Gastrocnemius medialis (tissue), 4 donors: ENCODE measurements at regions not wholly inside any gene's neighbourhood (a gene's known extent, or its start where the extent isn't known, plus 50 kb on each side); places are given as distances from the start of the nearest gene placed in this dataset.
A peak's percentile ranks its signal among the peaks of the same experiment; 100 is the strongest.

Experiments
- ATAC-seq, 2 donors: fragments of 150-250 bp; one replicate each; pipeline ENCODE4 v1.9.1; 2016
- DNase-seq, 2 donors: peaks; one replicate each; pipeline ENCODE4 v3.0.0-alpha.2; 2019
- H3K27ac ChIP-seq, 4 donors: fragments of 200-600 bp; sonication (generic); 1 replicate in 1 of 4; 2 replicates in 3 of 4; pipeline ENCODE4 v1.5.1; 2016 to 2018; ENCODE audit warnings: mild to moderate bottlenecking in 2 of 4, moderate library complexity in 1 of 4
- H3K27me3 ChIP-seq, 3 donors: fragments of 200-600 bp; sonication (generic) in 2 of 3; 1 replicate in 1 of 3; 2 replicates in 2 of 3; pipeline versions ENCODE4 v1.5.1 to v1.6.0; 2016 to 2019; ENCODE audit warnings: mild to moderate bottlenecking in 1 of 3, moderate library complexity in 1 of 3
- H3K36me3 ChIP-seq, 2 donors: fragments of 200-600 bp; sonication (generic) in 1 of 2; one replicate each; pipeline ENCODE4 v1.5.1; 2017 to 2018
- H3K4me1 ChIP-seq, 2 donors: fragments of 200-600 bp; sonication (generic) in 1 of 2; one replicate each; pipeline ENCODE4 v1.5.1; 2016 to 2017; ENCODE audit warnings: mild to moderate bottlenecking in 2 of 2
- H3K4me3 ChIP-seq, 4 donors: fragments of 200-600 bp; sonication (generic) in 3 of 4; 1 replicate in 1 of 4; 2 replicates in 3 of 4; pipeline ENCODE4 v1.5.1; 2016 to 2019; ENCODE audit warnings: mild to moderate bottlenecking in 2 of 4
- H3K9me3 ChIP-seq, 3 donors: fragments of 200-600 bp; sonication (generic) in 2 of 3; 1 replicate in 1 of 3; 2 replicates in 2 of 3; pipeline ENCODE4 v1.5.1; 2016 to 2019
- CTCF ChIP-seq, 5 experiments: fragments of 450-650 bp in 3 of 5; fragments of 200-600 bp in 2 of 5; sonication (generic) in 2 of 5; IDR thresholded peaks in 4 of 5; conservative IDR thresholded peaks in 1 of 5; 1 replicate in 4 of 5; 2 replicates in 1 of 5; pipeline ENCODE4 v1.5.1; 2016 to 2019; ENCODE audit warnings: antibody characterized with exemption in 5 of 5, mild to moderate bottlenecking in 3 of 5, moderate library complexity in 3 of 5
- POLR2A ChIP-seq, 2 donors: fragments of 450-650 bp; IDR thresholded peaks; one replicate each; pipeline ENCODE4 v1.6.1; 2017; ENCODE audit warnings: antibody characterized with exemption in 2 of 2, mild to moderate bottlenecking in 2 of 2, moderate library complexity in 2 of 2
- in situ Hi-C, 4 donors: fragments of 200-750 bp; cut with MboI; loops; one replicate each; pipeline versions ENCODE4 v1.15.0 to v1.8.0; 2017; ENCODE audit warnings: low sequenced_read_pairs in 4 of 4
- intact Hi-C: fragments of 100-400 bp; cut with DNase I; formaldehyde crosslinking; loops from one replicate; pipeline ENCODE4 v1.15.1; 2023; ENCODE audit warnings: low total_unique reads

- ATAC-seq (peak; percentile 89 to 90), DNase-seq (peak in 1 of 2 donors; percentile 22)
- Histone ChIP-seq H3K4me3 (no peak overlapping the region), H3K9me3 (no peaks in the 10 kb centered on the region), H3K27ac (no peak overlapping the region), H3K4me1 (no peaks in the 10 kb centered on the region), H3K36me3 (no peaks in the 10 kb centered on the region), H3K27me3 (no peaks in the 10 kb centered on the region)
- intact Hi-C loops, result loop anchor here (1.0 to 5.0 kb wide), 2 partner anchors 95 to 152 kb away; no protein-coding TSS in a partner anchor
- in situ Hi-C loops, result no loop called here
- TF ChIP-seq POLR2A (IDR thresholded peaks at IDR 0.05) (no peak), CTCF (IDR thresholded peaks at IDR 0.05 in 4 of 5, conservative IDR thresholded peaks at IDR 0.05 in 1 of 5) (peak; percentile 10 to 44 (median 34))
Measured at GRCh38 chr10:128419466-128420019, 293.3 kb upstream of the MKI67 start.

- Histone ChIP-seq H3K4me3 (no peak overlapping the region), H3K36me3 (no peaks in the 10 kb centered on the region), H3K9me3 (no peaks in the 10 kb centered on the region), H3K27ac (no peak overlapping the region), H3K4me1 (no peaks in the 10 kb centered on the region), H3K27me3 (no peaks in the 10 kb centered on the region)
- DNase-seq (no peak), ATAC-seq (no peak)
- intact Hi-C loops, result loop anchor here (5.0 kb wide), 1 partner anchor 153 kb away; no protein-coding TSS in a partner anchor
- no peak for TF ChIP-seq CTCF (IDR thresholded peaks at IDR 0.05 in 4 of 5, conservative IDR thresholded peaks at IDR 0.05 in 1 of 5)
- no peak for TF ChIP-seq POLR2A (IDR thresholded peaks at IDR 0.05)
- in situ Hi-C loops, result no loop called here
Measured at GRCh38 chr10:128420623-128421022, 294.4 kb upstream of the MKI67 start.

- H3K36me3 ChIP-seq, result no peaks in the 10 kb centered on the region
- H3K4me3 ChIP-seq, result no peak overlapping the region
- H3K4me1 ChIP-seq, result no peaks in the 10 kb centered on the region
- no peak overlapping the region for H3K27ac ChIP-seq
- in situ Hi-C loops, result no loop called here
- ATAC-seq (no peak), DNase-seq (no peak)
- no peak for TF ChIP-seq POLR2A (IDR thresholded peaks at IDR 0.05)
- TF ChIP-seq CTCF (IDR thresholded peaks at IDR 0.05 in 4 of 5, conservative IDR thresholded peaks at IDR 0.05 in 1 of 5), result no peak
- H3K9me3 ChIP-seq, result no peaks in the 10 kb centered on the region
- intact Hi-C loops, result loop anchor here (5.0 kb wide), 1 partner anchor 154 kb away; no protein-coding TSS in a partner anchor
- no peaks in the 10 kb centered on the region for H3K27me3 ChIP-seq
Measured at GRCh38 chr10:128421371-128422160, 295.3 kb upstream of the MKI67 start.

GRCh38 chr10:128422190-128422589 is 296.0 kb upstream of the MKI67 start:
- no peak for DNase-seq
- TF ChIP-seq CTCF (IDR thresholded peaks at IDR 0.05 in 4 of 5, conservative IDR thresholded peaks at IDR 0.05 in 1 of 5) (no peak), POLR2A (IDR thresholded peaks at IDR 0.05) (no peak)
- ATAC-seq, result no peak
- H3K27me3 ChIP-seq, result no peaks in the 10 kb centered on the region
- in situ Hi-C loops (no loop called here), intact Hi-C loops (loop anchor here (5.0 kb wide), 1 partner anchor 155 kb away; no protein-coding TSS in a partner anchor)
- no peaks in the 10 kb centered on the region for H3K36me3 ChIP-seq
- H3K27ac ChIP-seq, result no peak overlapping the region
- no peaks in the 10 kb centered on the region for H3K4me1 ChIP-seq
- H3K9me3 ChIP-seq, result no peaks in the 10 kb centered on the region
- H3K4me3 ChIP-seq, result no peak overlapping the region
